HAP-1 (cell line): ENCODE measurements at regions not wholly inside any gene's neighbourhood (a gene's known extent, or its start where the extent isn't known, plus 50 kb on each side); places are given as distances from the start of the nearest gene placed in this dataset.

ENCODE experiments used
- DNase-seq, 2 experiments: peaks; one replicate each; pipeline ENCODE4 v3.0.0-alpha.2; 2016 to 2020; ENCODE audit warnings: low spot score in 2 of 2
- H3K27me3 ChIP-seq: fragments of 250-450 bp; sonication (Bioruptor Pico); 2 replicates; pipeline ENCODE4 v1.5.1; 2020; ENCODE audit warnings: low read depth, mild to moderate bottlenecking, moderate library complexity
- H3K36me3 ChIP-seq: fragments of 250-450 bp; sonication (Bioruptor Pico); replicated peaks from 2 replicates; pipeline ENCODE4 v1.5.1; 2020; ENCODE audit warnings: mild to moderate bottlenecking
- H3K4me1 ChIP-seq: fragments of 250-450 bp; sonication (Bioruptor Pico); 2 replicates; pipeline ENCODE4 v1.5.1; 2020; ENCODE audit warnings: mild to moderate bottlenecking
- H3K4me3 ChIP-seq: fragments of 250-450 bp; sonication (Bioruptor Pico); 2 replicates; pipeline ENCODE4 v1.5.1; 2020; ENCODE audit warnings: mild to moderate bottlenecking, moderate library complexity
- H3K9me3 ChIP-seq: fragments of 250-450 bp; sonication (Bioruptor Pico); 2 replicates; pipeline ENCODE4 v1.5.1; 2020; ENCODE audit warnings: mild to moderate bottlenecking, moderate library complexity
- in situ Hi-C: fragments of 300-500 bp; cut with MboI; formaldehyde crosslinking; loops from 3 replicates; pipeline ENCODE4 v1.14.3; 2020; ENCODE audit warnings: low sequenced_read_pairs, inconsistent platforms, mixed read lengths

GRCh38 chr9:86822006-86822801 is 125.1 kb downstream of the GAS1 start:
- in situ Hi-C loops, result no loop called here
- Histone ChIP-seq H3K36me3 (no peaks in the 10 kb centered on the region), H3K4me3 (no peak overlapping the region), H3K27me3 (no peaks in the 10 kb centered on the region), H3K4me1 (no peaks in the 10 kb centered on the region), H3K9me3 (no peaks in the 10 kb centered on the region)
- no peak for DNase-seq

GRCh38 chr9:86821006-86821845 is 126.1 kb downstream of the GAS1 start:
- no peak overlapping the region for H3K4me3 ChIP-seq
- H3K9me3 ChIP-seq, result no peaks in the 10 kb centered on the region
- no peaks in the 10 kb centered on the region for H3K36me3 ChIP-seq
- no peaks in the 10 kb centered on the region for H3K27me3 ChIP-seq
- DNase-seq, result no peak
- in situ Hi-C loops, result no loop called here
- H3K4me1 ChIP-seq, result no peaks in the 10 kb centered on the region

GRCh38 chr9:86819552-86819951 is 127.8 kb downstream of the GAS1 start:
- no peak for DNase-seq
- Histone ChIP-seq H3K36me3 (no peaks in the 10 kb centered on the region), H3K9me3 (no peaks in the 10 kb centered on the region), H3K27me3 (no peaks in the 10 kb centered on the region), H3K4me3 (no peak overlapping the region), H3K4me1 (no peaks in the 10 kb centered on the region)
- in situ Hi-C loops, result no loop called here

- no peaks in the 10 kb centered on the region for H3K4me1 ChIP-seq
- H3K36me3 ChIP-seq, result no peaks in the 10 kb centered on the region
- H3K4me3 ChIP-seq, result no peak overlapping the region
- no peak for DNase-seq
- in situ Hi-C loops, result no loop called here
- no peaks in the 10 kb centered on the region for H3K9me3 ChIP-seq
- H3K27me3 ChIP-seq, result no peaks in the 10 kb centered on the region
Observed at GRCh38 chr9:86818636-86819035, 128.7 kb downstream of the GAS1 start.

- H3K4me3 ChIP-seq, result no peak overlapping the region
- no peaks in the 10 kb centered on the region for H3K27me3 ChIP-seq
- in situ Hi-C loops, result no loop called here
- H3K4me1 ChIP-seq, result no peaks in the 10 kb centered on the region
- DNase-seq, result no peak
- H3K9me3 ChIP-seq, result no peaks in the 10 kb centered on the region
- no peaks in the 10 kb centered on the region for H3K36me3 ChIP-seq
Observed at GRCh38 chr9:86816868-86817267, 130.4 kb downstream of the GAS1 start.

GRCh38 chr9:86816366-86816765 is 130.9 kb downstream of the GAS1 start:
- Histone ChIP-seq H3K4me3 (no peak overlapping the region), H3K4me1 (no peaks in the 10 kb centered on the region), H3K27me3 (no peaks in the 10 kb centered on the region), H3K9me3 (no peaks in the 10 kb centered on the region), H3K36me3 (no peaks in the 10 kb centered on the region)
- in situ Hi-C loops, result no loop called here
- DNase-seq, result no peak

GRCh38 chr9:86812616-86813015 is 134.7 kb downstream of the GAS1 start:
- no peak for DNase-seq
- H3K9me3 ChIP-seq, result no peaks in the 10 kb centered on the region

GRCh38 chr9:86809759-86810367 is 137.4 kb downstream of the GAS1 start:
- in situ Hi-C loops, result no loop called here
- no peak for DNase-seq

More at GRCh38 chr9:86812616-86813015, 134.7 kb downstream of the GAS1 start:
- no peak overlapping the region for H3K4me3 ChIP-seq
- no peaks in the 10 kb centered on the region for H3K4me1 ChIP-seq
- in situ Hi-C loops, result no loop called here
- H3K27me3 ChIP-seq, result no peaks in the 10 kb centered on the region
- no peaks in the 10 kb centered on the region for H3K36me3 ChIP-seq

GRCh38 chr9:86809151-86809550 is 138.2 kb downstream of the GAS1 start:
- no peaks in the 10 kb centered on the region for H3K36me3 ChIP-seq
- no peaks in the 10 kb centered on the region for H3K27me3 ChIP-seq
- no peaks in the 10 kb centered on the region for H3K4me1 ChIP-seq
- no peak for DNase-seq
- H3K4me3 ChIP-seq, result no peak overlapping the region
- in situ Hi-C loops, result no loop called here
- H3K9me3 ChIP-seq, result no peaks in the 10 kb centered on the region

More at GRCh38 chr9:86809759-86810367, 137.4 kb downstream of the GAS1 start:
- H3K4me1 ChIP-seq, result no peaks in the 10 kb centered on the region
- H3K4me3 ChIP-seq, result no peak overlapping the region
- no peaks in the 10 kb centered on the region for H3K9me3 ChIP-seq
- no peaks in the 10 kb centered on the region for H3K27me3 ChIP-seq
- H3K36me3 ChIP-seq, result no peaks in the 10 kb centered on the region

- Histone ChIP-seq H3K9me3 (no peaks in the 10 kb centered on the region), H3K27me3 (no peaks in the 10 kb centered on the region), H3K4me1 (no peaks in the 10 kb centered on the region), H3K36me3 (no peaks in the 10 kb centered on the region), H3K4me3 (no peak overlapping the region)
- in situ Hi-C loops, result no loop called here
- DNase-seq, result no peak
Observed at GRCh38 chr9:86807367-86807976, 139.8 kb downstream of the GAS1 start.

- Histone ChIP-seq H3K27me3 (no peaks in the 10 kb centered on the region), H3K36me3 (no peaks in the 10 kb centered on the region), H3K4me1 (no peaks in the 10 kb centered on the region), H3K4me3 (no peak overlapping the region), H3K9me3 (no peaks in the 10 kb centered on the region)
- in situ Hi-C loops, result no loop called here
- no peak for DNase-seq
Observed at GRCh38 chr9:86804011-86804410, 143.3 kb downstream of the GAS1 start.

GRCh38 chr9:86802900-86803673 is 144.2 kb downstream of the GAS1 start:
- in situ Hi-C loops, result no loop called here
- Histone ChIP-seq H3K9me3 (no peaks in the 10 kb centered on the region), H3K36me3 (no peaks in the 10 kb centered on the region), H3K4me3 (no peak overlapping the region), H3K27me3 (no peaks in the 10 kb centered on the region), H3K4me1 (no peaks in the 10 kb centered on the region)
- DNase-seq, result no peak

- Histone ChIP-seq H3K4me3 (no peak overlapping the region), H3K27me3 (no peaks in the 10 kb centered on the region), H3K9me3 (no peaks in the 10 kb centered on the region), H3K36me3 (no peaks in the 10 kb centered on the region), H3K4me1 (no peaks in the 10 kb centered on the region)
- in situ Hi-C loops, result no loop called here
- no peak for DNase-seq
Observed at GRCh38 chr9:86801246-86801645, 146.1 kb downstream of the GAS1 start.
